IMR-90 (cell line): ENCODE measurements at regions not wholly inside any gene's neighbourhood (a gene's known extent, or its start where the extent isn't known, plus 50 kb on each side); places are given as distances from the start of the nearest gene placed in this dataset.

Experiments
- ATAC-seq: fragments of 200-7000 bp; cut with Tn5 transposase; 2 replicates; pipeline ENCODE4 v1.9.1; 2020; ENCODE audit warnings: low read depth, mild to moderate bottlenecking, moderate library complexity
- BruUV-seq: library from RNA; stranded (reverse); fragments of 400-500 nt; replicated peaks from 2 replicates; lab custom pipeline; 2021; lab: Mats Ljungman, UMichigan
- CTCF ChIA-PET: fragments of 300-600 bp; formaldehyde crosslinking; extraction: SDS; loops from one replicate; lab custom pipeline; 2021; ENCODE audit warnings: antibody characterized with exemption; lab: Yijun Ruan, JAX
- POLR2A ChIA-PET: fragments of 300-600 bp; sonication (Branson Sonifier 250); formaldehyde crosslinking; loops from one replicate; lab custom pipeline; 2022; ENCODE audit warnings: antibody characterized with exemption; ENCODE audit not compliant: unreplicated experiment; lab: Charles Lee
- DNase-seq: peaks from one replicate; pipeline ENCODE4 v3.0.0; 2013
- H2AFZ ChIP-seq: replicated peaks from 2 replicates; pipeline ENCODE3; 2013; ENCODE audit warnings: low read length, mild to moderate bottlenecking; ENCODE audit not compliant: poor library complexity
- H2AK5ac ChIP-seq: 2 replicates; pipeline ENCODE4 v1.6.1; 2013; ENCODE audit warnings: low read depth, low read length, inconsistent platforms
- H2AK9ac ChIP-seq: replicated peaks from 2 replicates; pipeline ENCODE3; 2013; ENCODE audit warnings: mild to moderate bottlenecking, low read depth, low read length, moderate library complexity; ENCODE audit not compliant: poor library complexity
- H2BK120ac ChIP-seq: 2 replicates; pipeline ENCODE4 v1.6.1; 2013; ENCODE audit warnings: low read depth, low read length, inconsistent platforms
- H2BK15ac ChIP-seq: 3 replicates; pipeline ENCODE4 v1.6.1; 2013; ENCODE audit warnings: low read depth, low read length, inconsistent platforms
- H2BK20ac ChIP-seq: 2 replicates; pipeline ENCODE4 v1.6.1; 2013; ENCODE audit warnings: low read depth, mild to moderate bottlenecking, inconsistent platforms, low read length, moderate library complexity
- H2BK5ac ChIP-seq: 2 replicates; pipeline ENCODE4 v1.6.1; 2013; ENCODE audit warnings: mild to moderate bottlenecking, low read depth, low read length, inconsistent platforms; ENCODE audit not compliant: poor library complexity, severe bottlenecking
- H3K14ac ChIP-seq: replicated peaks from 2 replicates; pipeline ENCODE4 v1.6.1; 2013; ENCODE audit warnings: low read depth, low read length, inconsistent platforms
- H3K18ac ChIP-seq: 2 replicates; pipeline ENCODE4 v1.6.1; 2013; ENCODE audit warnings: low read depth, low read length, control low read depth
- H3K23ac ChIP-seq: 2 replicates; pipeline ENCODE4 v1.6.1; 2013; ENCODE audit warnings: low read depth, low read length, inconsistent platforms
- H3K27ac ChIP-seq: 2 replicates; pipeline ENCODE4 v1.5.1; 2013; ENCODE audit warnings: mild to moderate bottlenecking, control low read depth, low read length; ENCODE audit not compliant: insufficient read depth
- H3K27me3 ChIP-seq: 2 replicates; pipeline ENCODE4 v1.6.1; 2013; ENCODE audit warnings: low read length; ENCODE audit not compliant: control insufficient read depth, insufficient read depth
- H3K36me3 ChIP-seq: 2 replicates; pipeline ENCODE4 v1.6.1; 2013; ENCODE audit warnings: low read length, mixed read lengths; ENCODE audit not compliant: control insufficient read depth, insufficient read depth
- H3K4ac ChIP-seq: 2 replicates; pipeline ENCODE4 v1.6.1; 2013; ENCODE audit warnings: low read depth, low read length, inconsistent platforms
- H3K4me1 ChIP-seq: 2 replicates; pipeline ENCODE4 v1.6.1; 2013; ENCODE audit warnings: low read length, mixed read lengths; ENCODE audit not compliant: control insufficient read depth, insufficient read depth
- H3K4me2 ChIP-seq: 2 replicates; pipeline ENCODE4 v1.6.1; 2013; ENCODE audit warnings: low read depth, mild to moderate bottlenecking, control low read depth, low read length, moderate library complexity
- H3K4me3 ChIP-seq: 2 replicates; pipeline ENCODE4 v1.5.1; 2013; ENCODE audit warnings: low read depth, mild to moderate bottlenecking, control low read depth, low read length, moderate library complexity; ENCODE audit not compliant: insufficient read depth
- H3K56ac ChIP-seq: 2 replicates; pipeline ENCODE4 v1.6.1; 2013; ENCODE audit warnings: low read length, inconsistent platforms; ENCODE audit not compliant: insufficient read depth; ENCODE audit errors: extremely low read depth
- H3K79me1 ChIP-seq, 2 experiments: 2 replicates each; pipeline ENCODE4 v1.6.1; 2013; ENCODE audit warnings: low read length in 2 of 2, inconsistent platforms in 1 of 2, low read depth in 1 of 2
- H3K9ac ChIP-seq: 2 replicates; pipeline ENCODE4 v1.6.1; 2013; ENCODE audit warnings: low read depth, low read length, control low read depth
- H3K9me1 ChIP-seq: 2 replicates; pipeline ENCODE4 v1.6.1; 2013; ENCODE audit warnings: low read length, inconsistent platforms; ENCODE audit not compliant: insufficient read depth
- H3K9me3 ChIP-seq: 2 replicates; pipeline ENCODE4 v1.6.1; 2013; ENCODE audit warnings: low read length; ENCODE audit not compliant: control insufficient read depth, insufficient read depth
- H4K20me1 ChIP-seq: 2 replicates; pipeline ENCODE4 v1.6.1; 2013; ENCODE audit warnings: low read length, inconsistent platforms; ENCODE audit not compliant: insufficient read depth
- H4K5ac ChIP-seq: 2 replicates; pipeline ENCODE4 v1.6.1; 2013; ENCODE audit warnings: mild to moderate bottlenecking, low read depth, low read length, control low read depth
- H4K8ac ChIP-seq, 2 experiments: 2 replicates each; pipeline ENCODE4 v1.6.1; 2013; ENCODE audit warnings: low read depth in 2 of 2, low read length in 2 of 2, control low read depth in 1 of 2, inconsistent platforms in 1 of 2
- H4K91ac ChIP-seq: 2 replicates; pipeline ENCODE4 v1.6.1; 2013; ENCODE audit warnings: low read depth, low read length, inconsistent platforms; ENCODE audit not compliant: insufficient read depth
- CEBPB ChIP-seq: IDR thresholded peaks from 2 replicates; pipeline ENCODE4 v1.6.1; 2012; ENCODE audit warnings: low read depth, low read length, improper control_type of control experiment
- CTCF ChIP-seq: conservative IDR thresholded peaks from 2 replicates; pipeline ENCODE4 v1.5.1; 2012; ENCODE audit warnings: mild to moderate bottlenecking, low read depth, low read length, improper control_type of control experiment
- FOS ChIP-seq: fragments of 150-350 bp; IDR thresholded peaks from 2 replicates; pipeline ENCODE4 v1.6.1; 2016; ENCODE audit warnings: low read depth, low read length
- MAFK ChIP-seq: IDR thresholded peaks from 2 replicates; pipeline ENCODE4 v1.6.1; 2012; ENCODE audit warnings: low read depth, low read length, improper control_type of control experiment
- MXI1 ChIP-seq: IDR thresholded peaks from 2 replicates; pipeline ENCODE4 v1.6.1; 2012; ENCODE audit warnings: low read depth, mild to moderate bottlenecking, low read length, moderate library complexity, borderline replicate concordance
- NFE2L2 ChIP-seq: fragments of 150-350 bp; IDR thresholded peaks from 2 replicates; pipeline ENCODE4 v1.6.1; 2016; ENCODE audit warnings: low read depth, mild to moderate bottlenecking, low read length
- POLR2A ChIP-seq: IDR thresholded peaks from 2 replicates; pipeline ENCODE4 v1.6.1; 2012; ENCODE audit warnings: mild to moderate bottlenecking, low read depth, low read length
- RCOR1 ChIP-seq: IDR thresholded peaks from 2 replicates; pipeline ENCODE4 v1.6.1; 2012; ENCODE audit warnings: mild to moderate bottlenecking, low read length, improper control_type of control experiment; ENCODE audit not compliant: insufficient replicate concordance
- SMC3 ChIP-seq: fragments of 150-350 bp; IDR thresholded peaks from 2 replicates; pipeline ENCODE4 v1.6.1; 2016; ENCODE audit warnings: low read depth, mild to moderate bottlenecking, antibody characterized with exemption, low read length, moderate library complexity
- WGBS, 2 experiments: methylation state at CpG; one replicate each; pipeline versions ENCODE4 v1.1.5 to v1.1.7; 2013; ENCODE audit warnings: missing lambda C conversion rate in 2 of 2; ENCODE audit not compliant: insufficient read length in 1 of 2; ENCODE audit errors: extremely low coverage in 2 of 2; 5-methylcytosine and 5-hydroxymethylcytosine counted together
- dilution Hi-C: fragments of 300-500 bp; cut with HindIII; formaldehyde crosslinking; loops from one replicate; pipeline ENCODE4 v1.14.3; 2018; ENCODE audit warnings: low sequenced_read_pairs; ENCODE audit not compliant: unreplicated experiment
- in situ Hi-C: fragments of 300-500 bp; cut with MboI; formaldehyde crosslinking; loops from 3 replicates; pipeline ENCODE4 v1.14.3; 2019; ENCODE audit warnings: low sequenced_read_pairs, inconsistent platforms, mixed read lengths
- intact Hi-C: fragments of 100-400 bp; cut with micrococcal nuclease; formaldehyde crosslinking; loops from 2 replicates; pipeline ENCODE4 v1.10.0; 2022
- TF ChIP-seq, protein P1 (sequence below): fragments of 150-350 bp; IDR thresholded peaks from 2 replicates; pipeline ENCODE4 v1.6.1; 2017; ENCODE audit warnings: mild to moderate bottlenecking, antibody characterized with exemption, low read length, low read depth
- TF ChIP-seq, protein P2 (sequence below): fragments of 150-350 bp; IDR thresholded peaks from 2 replicates; pipeline ENCODE4 v1.6.1; 2016; ENCODE audit warnings: low read depth, mild to moderate bottlenecking, low read length, moderate library complexity, borderline replicate concordance

- CTCF ChIA-PET = interaction anchor here (1.0 kb wide), 1 partner anchor 782 kb away, joined by 3 read pairs; no protein-coding TSS in a partner anchor
- H3K4ac ChIP-seq = no peak overlapping the region
Measured at GRCh38 chr2:82013641-82014040, 1709.1 kb upstream of the LRRTM1 start.

More at GRCh38 chr2:82013641-82014040, 1709.1 kb upstream of the LRRTM1 start:
- Histone ChIP-seq H2BK5ac (no peak overlapping the region), H4K8ac (no peak overlapping the region), H3K9me3 (0 out of 2 replicates have a peak, but pooled peaks cover 2% of the 10 kb centered on the region), H3K27me3 (no peaks in the 10 kb centered on the region), H4K20me1 (no peaks in the 10 kb centered on the region), H3K23ac (no peak overlapping the region), H3K79me1 (no peaks in the 10 kb centered on the region), H2AK5ac (no peak overlapping the region), H3K4me2 (no peak overlapping the region), H3K9me1 (no peaks in the 10 kb centered on the region), H3K56ac (no peak overlapping the region), H2AK9ac (no peak overlapping the region), H3K9ac (no peak overlapping the region), H2BK120ac (no peak overlapping the region), H3K4me1 (no peaks in the 10 kb centered on the region), H2BK15ac (no peak overlapping the region), H2AFZ (no peak overlapping the region), H3K36me3 (no peaks in the 10 kb centered on the region), H3K18ac (no peak overlapping the region), H2BK20ac (no peak overlapping the region), H4K91ac (no peak overlapping the region), H3K4me3 (no peak overlapping the region), H3K27ac (no peak overlapping the region), H3K14ac (no peak overlapping the region), H4K5ac (no peak overlapping the region)
- DNase-seq = no peak
- POLR2A ChIA-PET = no interaction called here
- intact Hi-C loops (no loop called here), dilution Hi-C loops (no loop called here), in situ Hi-C loops (no loop called here)
- BruUV-seq = no TSS peak
- ATAC-seq = no peak
- WGBS, 2 experiments = no CpG with 5 or more reads among the region's 6 CpGs
- TF ChIP-seq CEBPB (no peak), MXI1 (no peak), FOS (no peak), RCOR1 (no peak), CTCF (no peak), NFE2L2 (no peak), POLR2A (no peak), SMC3 (no peak), MAFK (no peak)
- TF ChIP-seq, protein P1, sequence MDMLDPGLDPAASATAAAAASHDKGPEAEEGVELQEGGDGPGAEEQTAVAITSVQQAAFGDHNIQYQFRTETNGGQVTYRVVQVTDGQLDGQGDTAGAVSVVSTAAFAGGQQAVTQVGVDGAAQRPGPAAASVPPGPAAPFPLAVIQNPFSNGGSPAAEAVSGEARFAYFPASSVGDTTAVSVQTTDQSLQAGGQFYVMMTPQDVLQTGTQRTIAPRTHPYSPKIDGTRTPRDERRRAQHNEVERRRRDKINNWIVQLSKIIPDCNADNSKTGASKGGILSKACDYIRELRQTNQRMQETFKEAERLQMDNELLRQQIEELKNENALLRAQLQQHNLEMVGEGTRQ = no peak
- TF ChIP-seq, protein P2, sequence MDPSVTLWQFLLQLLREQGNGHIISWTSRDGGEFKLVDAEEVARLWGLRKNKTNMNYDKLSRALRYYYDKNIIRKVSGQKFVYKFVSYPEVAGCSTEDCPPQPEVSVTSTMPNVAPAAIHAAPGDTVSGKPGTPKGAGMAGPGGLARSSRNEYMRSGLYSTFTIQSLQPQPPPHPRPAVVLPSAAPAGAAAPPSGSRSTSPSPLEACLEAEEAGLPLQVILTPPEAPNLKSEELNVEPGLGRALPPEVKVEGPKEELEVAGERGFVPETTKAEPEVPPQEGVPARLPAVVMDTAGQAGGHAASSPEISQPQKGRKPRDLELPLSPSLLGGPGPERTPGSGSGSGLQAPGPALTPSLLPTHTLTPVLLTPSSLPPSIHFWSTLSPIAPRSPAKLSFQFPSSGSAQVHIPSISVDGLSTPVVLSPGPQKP = no peak
